B cell (primary cell): ENCODE measurements at regions not wholly inside any gene's neighbourhood (a gene's known extent, or its start where the extent isn't known, plus 50 kb on each side); places are given as distances from the start of the nearest gene placed in this dataset.

Experiments used
- CTCF ChIP-seq: fragments of 200-600 bp; IDR thresholded peaks from one replicate; pipeline ENCODE4 v1.8.0; 2022; ENCODE audit warnings: antibody characterized with exemption, mild to moderate bottlenecking
- EZH2 ChIP-seq: IDR thresholded peaks from 2 replicates; pipeline ENCODE4 v1.6.1; 2012; ENCODE audit warnings: borderline replicate concordance, low read depth, mild to moderate bottlenecking, moderate library complexity, low read length; ENCODE audit not compliant: insufficient read depth, poor library complexity, severe bottlenecking

- TF ChIP-seq CTCF, result no peak
- no peak for TF ChIP-seq EZH2
Observed at GRCh38 chr10:123562387-123562786, 103.8 kb upstream of the GPR26 start.
